Right atrium auricular region (tissue), 2 donors: ENCODE measurements at regions not wholly inside any gene's neighbourhood (a gene's known extent, or its start where the extent isn't known, plus 50 kb on each side); places are given as distances from the start of the nearest gene placed in this dataset.

Experiments used
- DNase-seq: peaks from one replicate; pipeline ENCODE4 v3.0.0-alpha.2; 2019; ENCODE audit warnings: low spot score
- H3K27ac ChIP-seq, 2 donors: fragments of 200-600 bp; sonication (generic); 1 replicate in 1 of 2; 2 replicates in 1 of 2; pipeline ENCODE4 v1.5.1; 2016 to 2019
- H3K27me3 ChIP-seq, 2 donors: fragments of 200-600 bp; sonication (generic); one replicate each; pipeline versions ENCODE4 v1.5.1 to v1.6.0; 2017 to 2019
- H3K36me3 ChIP-seq: fragments of 200-600 bp; sonication (generic); one replicate; pipeline ENCODE4 v1.5.1; 2016
- H3K4me1 ChIP-seq, 2 donors: fragments of 200-600 bp; sonication (generic); one replicate each; pipeline versions ENCODE4 v1.5.1 to v1.6.0; 2017 to 2019
- H3K4me3 ChIP-seq, 2 donors: fragments of 200-600 bp; sonication (generic); 1 replicate in 1 of 2; 2 replicates in 1 of 2; pipeline ENCODE4 v1.5.1; 2017 to 2019; ENCODE audit warnings: mild to moderate bottlenecking in 1 of 2, moderate library complexity in 1 of 2
- H3K9me3 ChIP-seq, 2 donors: fragments of 200-600 bp; sonication (generic); one replicate each; pipeline ENCODE4 v1.5.1; 2019
- TF ChIP-seq, protein P1 (sequence below), 2 donors: fragments of 200-600 bp; sonication (generic); IDR thresholded peaks; one replicate each; pipeline ENCODE4 v1.5.1; 2019; ENCODE audit warnings: antibody characterized with exemption in 2 of 2

DNA sequence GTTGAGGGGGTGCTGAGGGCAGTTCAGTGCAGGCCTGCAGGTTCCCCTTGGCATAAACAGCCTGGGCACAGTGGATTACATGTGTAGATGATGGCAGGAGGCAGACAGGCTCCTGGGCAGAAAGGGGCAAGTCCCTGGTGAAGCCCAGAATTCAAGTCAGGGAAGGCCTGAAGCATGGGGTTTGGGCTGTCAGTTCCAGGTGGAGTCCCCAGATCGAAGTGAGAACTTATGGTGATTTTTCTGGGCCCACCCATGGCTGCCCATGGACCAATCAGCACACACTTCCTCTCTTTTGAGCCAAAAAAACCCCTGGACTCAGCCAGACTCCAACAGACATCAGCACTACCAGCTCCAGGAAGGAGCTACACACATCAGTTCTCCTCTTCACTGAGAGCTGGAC lies 529.1 kb downstream of the PPARGC1A start:
- TF ChIP-seq, protein P1, sequence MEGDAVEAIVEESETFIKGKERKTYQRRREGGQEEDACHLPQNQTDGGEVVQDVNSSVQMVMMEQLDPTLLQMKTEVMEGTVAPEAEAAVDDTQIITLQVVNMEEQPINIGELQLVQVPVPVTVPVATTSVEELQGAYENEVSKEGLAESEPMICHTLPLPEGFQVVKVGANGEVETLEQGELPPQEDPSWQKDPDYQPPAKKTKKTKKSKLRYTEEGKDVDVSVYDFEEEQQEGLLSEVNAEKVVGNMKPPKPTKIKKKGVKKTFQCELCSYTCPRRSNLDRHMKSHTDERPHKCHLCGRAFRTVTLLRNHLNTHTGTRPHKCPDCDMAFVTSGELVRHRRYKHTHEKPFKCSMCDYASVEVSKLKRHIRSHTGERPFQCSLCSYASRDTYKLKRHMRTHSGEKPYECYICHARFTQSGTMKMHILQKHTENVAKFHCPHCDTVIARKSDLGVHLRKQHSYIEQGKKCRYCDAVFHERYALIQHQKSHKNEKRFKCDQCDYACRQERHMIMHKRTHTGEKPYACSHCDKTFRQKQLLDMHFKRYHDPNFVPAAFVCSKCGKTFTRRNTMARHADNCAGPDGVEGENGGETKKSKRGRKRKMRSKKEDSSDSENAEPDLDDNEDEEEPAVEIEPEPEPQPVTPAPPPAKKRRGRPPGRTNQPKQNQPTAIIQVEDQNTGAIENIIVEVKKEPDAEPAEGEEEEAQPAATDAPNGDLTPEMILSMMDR (IDR thresholded peaks at IDR 0.05) = no peak

DNA sequence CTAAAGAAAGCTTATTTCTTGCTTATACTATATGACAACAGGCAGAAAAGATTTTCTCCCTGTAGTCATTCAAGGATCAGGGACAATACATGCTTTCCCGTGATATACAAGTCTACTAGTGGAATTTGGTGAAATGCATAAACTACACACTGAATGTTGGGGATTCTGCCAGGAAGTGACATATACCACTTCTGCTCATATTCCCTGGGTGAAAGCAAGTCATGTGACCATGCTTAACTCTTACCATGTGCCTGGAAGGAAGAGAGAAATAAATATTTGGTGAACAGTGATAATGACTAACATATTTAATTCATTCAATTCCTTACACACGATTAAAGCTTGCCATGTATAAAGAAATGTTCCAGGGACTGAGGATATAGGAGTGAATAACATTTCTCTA lies 534.6 kb downstream of the PPARGC1A start:
- Histone ChIP-seq H3K27ac (no peak overlapping the region), H3K9me3 (no peaks in the 10 kb centered on the region), H3K27me3 (no peaks in the 10 kb centered on the region), H3K36me3 (no peaks in the 10 kb centered on the region), H3K4me3 (no peak overlapping the region), H3K4me1 (no peaks in the 10 kb centered on the region)
- DNase-seq = no peak
- TF ChIP-seq, protein P1 (IDR thresholded peaks at IDR 0.05) = no peak

More for the DNA sequence above, 529.1 kb downstream of the PPARGC1A start:
- no peak overlapping the region for H3K27ac ChIP-seq
- no peaks in the 10 kb centered on the region for H3K27me3 ChIP-seq
- H3K36me3 ChIP-seq = no peaks in the 10 kb centered on the region
- no peaks in the 10 kb centered on the region for H3K4me1 ChIP-seq
- H3K9me3 ChIP-seq = no peaks in the 10 kb centered on the region
- DNase-seq = no peak
- H3K4me3 ChIP-seq = no peak overlapping the region

DNA sequence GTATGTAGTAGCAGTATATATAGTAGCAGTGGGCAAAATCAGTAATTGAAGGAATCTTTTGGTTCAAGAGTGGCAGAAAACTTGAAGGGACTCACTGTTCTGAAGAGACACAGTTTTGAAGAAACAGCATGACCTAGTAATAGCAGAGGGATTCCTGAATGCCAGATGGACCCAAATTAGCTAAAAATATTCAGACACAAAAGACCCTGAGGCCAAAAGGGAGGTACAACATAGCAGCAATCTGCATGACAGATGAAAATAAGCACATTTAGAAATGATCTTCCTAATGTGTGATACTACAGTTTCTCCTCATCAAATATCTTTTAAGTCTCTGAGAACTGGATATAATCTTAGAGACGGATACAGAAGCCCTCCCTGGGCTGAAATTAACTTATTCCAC lies 536.6 kb downstream of the PPARGC1A start:
- H3K4me3 ChIP-seq = no peak overlapping the region
- H3K27me3 ChIP-seq = no peaks in the 10 kb centered on the region
- H3K4me1 ChIP-seq = no peaks in the 10 kb centered on the region
- TF ChIP-seq, protein P1 (IDR thresholded peaks at IDR 0.05) = no peak
- no peak overlapping the region for H3K27ac ChIP-seq
- no peaks in the 10 kb centered on the region for H3K9me3 ChIP-seq
- no peaks in the 10 kb centered on the region for H3K36me3 ChIP-seq
- no peak for DNase-seq

DNA sequence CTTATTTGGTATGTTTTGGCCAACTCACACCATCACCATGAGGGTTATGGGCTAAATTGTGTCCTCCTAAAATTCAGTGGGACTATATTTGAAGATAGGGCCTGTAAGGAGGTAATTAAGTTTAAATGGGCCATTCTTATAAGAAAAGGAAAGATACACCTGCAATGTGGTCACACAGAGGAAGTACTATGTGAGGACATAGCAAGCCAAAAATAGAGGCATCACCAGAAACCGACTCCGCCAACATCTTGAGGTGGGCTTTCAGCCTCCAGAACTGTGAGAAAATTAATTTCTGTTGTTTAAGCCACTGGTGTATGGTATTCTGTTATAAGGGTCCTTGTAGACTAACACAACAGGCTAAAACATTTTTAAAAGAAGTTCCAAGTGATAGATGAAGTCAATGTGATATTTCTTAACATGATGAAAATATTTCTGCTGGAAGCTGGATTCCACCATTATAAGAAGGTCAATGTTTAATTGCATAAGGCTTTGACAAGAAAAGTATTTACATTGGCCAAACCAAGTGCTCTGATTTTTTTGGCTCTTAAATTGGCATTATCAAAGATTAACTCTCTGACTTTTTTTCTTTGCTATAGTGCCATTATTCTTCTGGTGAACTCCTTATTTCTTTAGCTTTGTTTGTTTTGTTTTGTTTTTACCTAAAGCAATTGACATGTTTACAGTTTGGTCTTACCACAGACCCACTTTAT lies 540.9 kb downstream of the PPARGC1A start:
- Histone ChIP-seq H3K4me3 (no peak overlapping the region), H3K4me1 (no peaks in the 10 kb centered on the region), H3K9me3 (no peaks in the 10 kb centered on the region), H3K27ac (no peak overlapping the region), H3K36me3 (no peaks in the 10 kb centered on the region), H3K27me3 (no peaks in the 10 kb centered on the region)
- DNase-seq = no peak
- TF ChIP-seq, protein P1 (IDR thresholded peaks at IDR 0.05) = no peak

DNA sequence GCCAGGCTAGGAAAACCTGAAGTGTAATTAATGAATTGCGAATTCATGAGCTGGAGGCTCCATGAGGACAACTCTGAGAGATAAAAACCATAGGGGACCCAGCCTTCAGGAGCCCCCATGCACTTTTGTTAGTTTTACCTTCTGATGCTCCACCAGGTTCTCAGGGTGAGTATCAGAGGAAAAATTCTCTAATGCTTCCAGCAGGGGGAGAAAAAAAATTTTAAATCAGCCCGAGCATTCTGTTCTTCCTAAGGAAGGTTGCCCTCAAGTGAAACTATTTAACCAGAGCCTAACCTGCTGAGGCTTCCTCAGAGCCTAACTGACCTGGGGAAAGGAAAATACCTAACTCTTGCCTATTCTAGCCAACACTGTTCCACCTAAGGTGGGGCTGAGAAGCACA lies 552.6 kb downstream of the PPARGC1A start:
- no peak for DNase-seq
- Histone ChIP-seq H3K36me3 (no peaks in the 10 kb centered on the region), H3K27ac (no peak overlapping the region), H3K4me3 (no peak overlapping the region), H3K4me1 (peaks cover 0 to 10% of the 10 kb centered on the region in 2 donors), H3K27me3 (no peaks in the 10 kb centered on the region), H3K9me3 (no peaks in the 10 kb centered on the region)
- TF ChIP-seq, protein P1 (IDR thresholded peaks at IDR 0.05) = peak in 1 of 2 donors; percentile 44
